Ectodermal cell (in vitro differentiated cells): ENCODE measurements at regions not wholly inside any gene's neighbourhood (a gene's known extent, or its start where the extent isn't known, plus 50 kb on each side); places are given as distances from the start of the nearest gene placed in this dataset.

Source experiments
- H3K27ac ChIP-seq: 2 replicates; pipeline ENCODE4 v1.7.0; 2013; ENCODE audit warnings: mild to moderate bottlenecking, low read depth, low read length; ENCODE audit not compliant: insufficient read depth, poor library complexity, severe bottlenecking
- H3K27me3 ChIP-seq: 2 replicates; pipeline ENCODE4 v1.7.0; 2013; ENCODE audit warnings: mild to moderate bottlenecking, low read length; ENCODE audit not compliant: insufficient read depth, control insufficient read depth, poor library complexity, severe bottlenecking
- H3K36me3 ChIP-seq: one replicate; pipeline ENCODE4 v1.7.0; 2013; ENCODE audit warnings: low read length; ENCODE audit not compliant: control insufficient read depth, insufficient read depth
- H3K4me1 ChIP-seq: one replicate; pipeline ENCODE4 v1.7.0; 2013; ENCODE audit warnings: low read length; ENCODE audit not compliant: control insufficient read depth, insufficient read depth
- H3K4me3 ChIP-seq: 2 replicates; pipeline ENCODE4 v1.7.0; 2013; ENCODE audit warnings: low read depth, low read length, control low read depth; ENCODE audit not compliant: insufficient read depth
- H3K9me3 ChIP-seq: 2 replicates; pipeline ENCODE4 v1.7.0; 2013; ENCODE audit warnings: mild to moderate bottlenecking, low read length, moderate library complexity; ENCODE audit not compliant: control insufficient read depth
- WGBS, 2 experiments: methylation state at CpG; one replicate each; pipeline ENCODE4 v1.1.7; 2013; ENCODE audit warnings: missing lambda C conversion rate in 2 of 2; 5-methylcytosine and 5-hydroxymethylcytosine counted together

DNA sequence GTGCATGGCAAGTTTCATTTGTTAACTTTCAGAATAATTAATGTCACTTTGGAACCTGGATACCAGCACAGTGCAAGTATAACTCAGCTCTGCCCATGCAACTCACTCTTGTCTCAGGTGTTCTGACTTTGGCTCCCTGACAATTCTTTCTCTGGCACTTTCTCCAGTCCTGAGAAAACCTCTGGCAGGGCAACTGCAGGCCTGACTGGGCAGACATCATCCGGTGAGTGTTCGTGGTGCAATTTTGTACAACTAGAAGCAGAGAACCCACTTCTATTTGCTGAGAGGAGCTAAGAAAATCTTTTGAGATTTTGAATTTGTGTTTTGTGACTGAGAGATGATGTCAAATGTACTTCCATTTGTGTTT is 143.0 kb downstream of the AQP4 start:
- Histone ChIP-seq H3K27me3 (no peaks in the 10 kb centered on the region), H3K4me1 (peaks cover 3% of the 10 kb centered on the region), H3K4me3 (no peak overlapping the region), H3K27ac (no peak overlapping the region), H3K36me3 (no peaks in the 10 kb centered on the region), H3K9me3 (no peaks in the 10 kb centered on the region)
- WGBS, 2 experiments: 91 to 98% methylated on average over 2 of the region's 2 CpGs

DNA sequence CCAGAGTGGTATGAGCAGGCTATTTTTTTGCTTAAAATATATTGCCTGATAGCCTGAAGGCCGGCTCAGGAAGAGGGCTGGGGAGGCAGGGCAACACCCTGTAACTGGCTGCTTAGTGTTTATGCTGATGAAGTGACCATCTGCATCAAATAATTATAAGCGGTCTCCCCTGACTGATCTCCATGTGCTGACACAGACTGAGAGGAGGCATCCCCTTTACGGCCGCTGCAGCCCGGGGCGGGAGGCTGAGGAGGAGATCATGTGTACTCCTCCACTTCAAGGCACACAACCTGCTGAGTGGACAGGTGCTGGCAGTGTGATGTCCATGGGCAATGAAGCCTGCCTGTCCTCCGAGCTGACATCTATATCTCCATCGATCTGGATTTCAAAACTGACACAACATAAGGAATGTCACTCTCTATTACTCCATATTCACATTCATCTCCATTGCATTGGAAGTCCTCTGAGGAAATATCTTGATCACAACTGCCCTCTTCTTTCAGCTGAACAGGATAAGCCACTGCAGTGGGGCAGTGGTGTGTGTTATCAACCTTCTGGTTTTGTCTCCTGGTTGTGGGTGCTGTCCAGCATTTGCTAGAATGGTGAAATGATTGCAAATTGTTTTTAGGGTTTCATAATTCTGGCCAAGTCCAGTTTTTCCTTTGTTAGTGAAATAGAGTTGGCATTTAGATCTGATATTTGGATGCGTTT is 143.5 kb downstream of the AQP4 start:
- Histone ChIP-seq H3K36me3 (no peaks in the 10 kb centered on the region), H3K4me1 (peaks cover 3% of the 10 kb centered on the region), H3K27ac (no peak overlapping the region), H3K9me3 (no peaks in the 10 kb centered on the region), H3K27me3 (no peaks in the 10 kb centered on the region), H3K4me3 (no peak overlapping the region)
- 82 to 83% methylated on average over 9 of the region's 9 CpGs for WGBS, 2 experiments

DNA sequence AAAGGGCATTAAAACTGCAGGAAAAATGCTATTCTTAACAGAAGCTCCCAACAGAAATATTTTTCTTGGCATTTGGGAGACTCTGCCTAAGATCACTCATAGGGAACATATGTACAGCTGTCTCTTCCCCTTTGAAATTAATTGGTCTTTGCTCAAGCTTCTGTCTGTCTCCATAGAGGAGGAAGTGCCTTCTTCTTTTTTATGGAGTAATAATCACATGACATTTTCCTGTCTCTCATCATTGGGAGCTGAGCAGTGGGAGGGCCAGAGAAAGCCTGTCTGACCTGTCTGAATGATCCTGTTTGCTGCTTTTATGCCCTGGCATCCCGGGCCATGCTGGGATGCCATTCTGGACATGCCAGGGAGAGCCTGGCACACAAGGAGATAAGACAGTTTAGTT is 145.6 kb downstream of the AQP4 start:
- Histone ChIP-seq H3K36me3 (no peaks in the 10 kb centered on the region), H3K4me1 (peaks cover 3% of the 10 kb centered on the region), H3K27me3 (no peaks in the 10 kb centered on the region), H3K27ac (no peak overlapping the region), H3K4me3 (no peak overlapping the region), H3K9me3 (no peaks in the 10 kb centered on the region)
- WGBS, 2 experiments: 89 to 98% methylated on average over 1 of the region's 1 CpG

DNA sequence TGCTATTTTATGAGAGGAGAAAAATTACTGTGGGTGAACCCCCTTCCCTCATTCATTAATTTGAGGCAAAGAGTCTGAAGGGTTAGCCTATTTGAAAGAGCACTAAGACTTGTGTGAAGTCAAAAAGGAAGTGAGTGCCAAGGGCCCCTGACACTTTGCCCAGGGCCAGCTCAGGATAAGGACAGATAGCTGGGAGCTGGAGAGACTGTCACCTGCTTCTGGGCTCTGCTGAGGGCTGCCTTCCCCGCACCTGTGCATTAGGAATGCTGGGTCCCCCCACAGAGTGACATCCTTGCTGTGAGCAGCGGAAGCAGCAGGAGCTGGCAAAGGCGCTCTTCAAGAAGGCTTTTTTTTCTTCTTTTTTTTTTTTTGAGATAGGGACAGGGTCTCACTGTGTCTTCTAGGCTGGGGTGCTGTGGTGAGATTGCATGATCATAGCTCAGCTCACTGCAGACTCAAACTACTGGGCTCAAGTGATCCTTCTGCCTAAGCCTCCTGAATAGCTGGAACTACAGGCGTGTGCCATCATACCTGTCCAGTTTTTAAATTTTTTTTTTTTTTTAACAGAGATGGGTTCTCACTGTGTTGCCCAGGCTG is 148.3 kb downstream of the AQP4 start:
- WGBS, 2 experiments: 65 to 72% methylated on average over 4 of the region's 4 CpGs
- Histone ChIP-seq H3K4me1 (no peaks in the 10 kb centered on the region), H3K4me3 (no peak overlapping the region), H3K27ac (no peak overlapping the region), H3K27me3 (no peaks in the 10 kb centered on the region), H3K9me3 (no peaks in the 10 kb centered on the region), H3K36me3 (no peaks in the 10 kb centered on the region)

DNA sequence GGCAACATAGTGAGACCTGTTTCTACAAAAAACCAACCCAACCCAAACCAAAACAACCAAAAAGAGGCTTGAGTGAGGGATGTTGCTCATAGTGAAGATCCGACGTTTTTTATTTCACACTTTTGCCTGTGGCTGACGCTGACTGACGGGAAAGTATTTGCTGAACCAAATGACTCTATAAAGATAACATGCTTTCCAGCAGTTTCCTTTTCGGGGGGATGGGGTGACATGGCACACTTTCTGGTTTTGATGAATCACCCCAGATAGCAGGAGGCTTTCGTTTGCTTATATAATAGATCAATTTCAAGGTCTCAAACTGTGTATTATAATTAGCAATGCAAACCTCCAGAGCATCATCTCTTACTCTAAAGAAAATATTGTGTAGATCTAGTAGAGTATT is 150.8 kb downstream of the AQP4 start:
- no peak overlapping the region for H3K27ac ChIP-seq
- no peaks in the 10 kb centered on the region for H3K36me3 ChIP-seq
- H3K9me3 ChIP-seq: no peaks in the 10 kb centered on the region
- H3K4me3 ChIP-seq: no peak overlapping the region
- peaks cover 8% of the 10 kb centered on the region for H3K4me1 ChIP-seq
- WGBS, 2 experiments: 94 to 95% methylated on average over 5 to 6 of the region's 6 CpGs
- H3K27me3 ChIP-seq: no peaks in the 10 kb centered on the region

DNA sequence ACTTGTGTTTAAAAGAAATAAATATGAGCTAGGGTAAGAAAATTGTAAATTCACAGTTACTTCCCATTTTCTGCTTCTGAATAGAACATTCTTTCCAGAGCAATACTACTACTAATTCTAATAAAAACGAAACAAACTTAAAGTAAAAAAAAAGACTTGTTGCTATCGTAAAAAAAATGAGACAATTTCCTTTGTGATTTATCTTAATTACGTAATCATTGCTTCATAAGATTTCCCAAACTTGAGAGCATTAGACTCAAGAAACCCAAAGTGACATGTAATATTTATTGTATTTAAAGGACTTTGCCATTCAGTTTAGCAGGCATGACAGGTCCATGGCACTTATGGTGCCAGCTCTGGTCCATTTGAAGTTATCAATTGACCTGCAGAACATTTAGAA is 153.8 kb downstream of the AQP4 start:
- 87 to 100% methylated on average over 2 to 3 of the region's 3 CpGs for WGBS, 2 experiments

DNA sequence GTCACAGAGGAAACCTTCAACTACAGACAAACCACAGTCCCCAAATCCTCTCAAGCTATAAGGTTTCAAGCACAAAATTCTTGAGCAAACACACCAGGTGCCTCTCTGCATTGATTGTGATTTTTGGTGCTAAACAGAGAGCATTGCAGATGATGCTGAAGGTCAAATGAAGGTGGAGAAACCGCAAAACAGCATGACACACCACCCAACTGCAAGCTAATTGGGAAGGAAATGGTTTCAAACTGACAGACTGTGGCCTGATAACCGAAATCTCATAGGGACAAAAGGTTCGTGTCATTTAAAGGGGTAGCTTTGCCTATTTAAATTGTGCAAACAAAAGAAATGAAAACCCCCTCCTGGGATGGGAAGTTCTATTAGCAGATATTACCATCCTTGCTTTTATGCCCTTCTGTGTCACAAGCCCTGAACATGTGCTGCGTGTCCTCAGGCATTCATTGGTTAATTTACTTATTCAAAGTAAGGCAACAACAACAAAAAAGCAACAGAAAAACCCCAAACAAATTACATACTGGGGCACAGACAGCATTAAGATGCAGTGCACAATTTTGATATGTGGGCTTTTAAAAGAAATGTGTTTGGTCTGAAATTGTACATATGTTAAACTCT is 154.9 kb downstream of the AQP4 start:
- peaks cover 20% of the 10 kb centered on the region for H3K4me1 ChIP-seq
- H3K4me3 ChIP-seq: no peak overlapping the region
- no peak overlapping the region for H3K27ac ChIP-seq
- H3K9me3 ChIP-seq: no peaks in the 10 kb centered on the region
- 23 to 41% methylated on average over 4 of the region's 4 CpGs for WGBS, 2 experiments
- H3K36me3 ChIP-seq: no peaks in the 10 kb centered on the region
- H3K27me3 ChIP-seq: no peaks in the 10 kb centered on the region

More for the DNA sequence above, 153.8 kb downstream of the AQP4 start:
- Histone ChIP-seq H3K27ac (no peak overlapping the region), H3K9me3 (no peaks in the 10 kb centered on the region), H3K36me3 (no peaks in the 10 kb centered on the region), H3K27me3 (no peaks in the 10 kb centered on the region), H3K4me1 (peaks cover 20% of the 10 kb centered on the region), H3K4me3 (no peak overlapping the region)

DNA sequence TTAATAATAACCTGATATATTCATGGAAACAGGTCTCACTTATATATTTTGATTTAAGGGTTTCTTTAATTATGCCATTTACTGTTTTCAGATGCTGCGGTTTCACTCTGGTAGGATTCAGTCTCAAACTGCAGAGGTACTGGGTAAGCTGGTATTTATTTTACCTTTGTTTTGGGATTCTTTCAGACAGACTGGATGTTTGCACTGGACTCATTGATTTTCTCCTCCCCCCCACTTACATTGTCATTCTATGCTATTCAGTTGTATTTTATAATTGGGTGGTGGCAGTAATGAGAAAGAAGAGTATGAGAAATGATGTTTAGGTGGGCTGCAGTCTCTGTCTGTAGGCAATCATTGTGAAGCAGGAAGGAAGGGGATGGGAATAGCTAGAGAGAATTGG is 155.6 kb downstream of the AQP4 start:
- WGBS, 2 experiments: 87 to 100% methylated on average over 1 of the region's 1 CpG
- H3K4me3 ChIP-seq: no peak overlapping the region
- H3K27ac ChIP-seq: no peak overlapping the region
- H3K36me3 ChIP-seq: no peaks in the 10 kb centered on the region
- peaks cover 20% of the 10 kb centered on the region for H3K4me1 ChIP-seq
- no peaks in the 10 kb centered on the region for H3K9me3 ChIP-seq
- H3K27me3 ChIP-seq: no peaks in the 10 kb centered on the region

DNA sequence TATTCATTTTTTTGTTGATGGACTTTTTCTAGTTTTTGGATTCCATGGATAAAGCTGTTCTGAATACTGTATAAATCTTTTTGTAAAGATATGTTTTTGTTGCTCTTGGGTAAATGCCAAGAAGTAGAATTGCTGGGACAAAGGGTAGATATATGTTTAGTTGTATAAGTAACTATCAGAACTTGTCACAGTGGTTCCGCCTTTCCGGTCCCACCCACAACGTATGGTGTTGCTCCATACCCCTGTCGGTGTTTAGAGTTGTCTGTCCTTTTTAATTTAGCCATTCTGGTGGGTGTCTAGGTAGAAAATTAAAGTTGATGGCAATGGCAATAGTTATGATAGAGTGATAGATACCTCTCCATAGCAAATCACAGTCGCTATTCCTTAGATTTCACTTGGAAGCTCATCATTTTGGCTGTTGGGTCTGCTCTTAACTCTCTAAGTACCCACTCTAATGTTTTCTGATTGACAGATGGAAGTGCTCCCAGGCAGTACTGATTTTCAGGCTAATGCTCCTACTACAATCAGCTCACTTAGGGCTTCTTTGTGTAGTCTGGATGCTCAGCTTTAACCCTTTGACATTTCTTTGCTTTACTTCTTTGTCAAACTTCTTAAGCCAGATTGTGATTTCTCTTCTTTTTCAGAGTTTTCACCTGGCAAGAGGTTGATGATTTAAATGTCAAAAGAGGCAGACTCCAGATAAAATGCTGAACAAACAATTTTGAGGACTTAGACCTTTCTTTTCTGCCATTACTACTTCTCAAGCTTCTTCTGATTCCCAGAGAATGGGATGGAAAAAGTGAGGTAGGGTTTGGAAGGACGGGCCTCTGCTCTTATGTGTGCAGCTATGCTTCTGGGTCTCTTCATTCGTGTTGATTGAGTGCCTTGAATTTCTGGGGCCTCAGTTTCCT is 156.4 kb downstream of the AQP4 start:
- H3K9me3 ChIP-seq: no peaks in the 10 kb centered on the region
- H3K27ac ChIP-seq: no peak overlapping the region
- WGBS, 2 experiments: 81 to 84% methylated on average over 7 of the region's 7 CpGs
- no peak overlapping the region for H3K4me3 ChIP-seq
- no peaks in the 10 kb centered on the region for H3K27me3 ChIP-seq
- H3K4me1 ChIP-seq: peaks cover 20% of the 10 kb centered on the region
- H3K36me3 ChIP-seq: no peaks in the 10 kb centered on the region

DNA sequence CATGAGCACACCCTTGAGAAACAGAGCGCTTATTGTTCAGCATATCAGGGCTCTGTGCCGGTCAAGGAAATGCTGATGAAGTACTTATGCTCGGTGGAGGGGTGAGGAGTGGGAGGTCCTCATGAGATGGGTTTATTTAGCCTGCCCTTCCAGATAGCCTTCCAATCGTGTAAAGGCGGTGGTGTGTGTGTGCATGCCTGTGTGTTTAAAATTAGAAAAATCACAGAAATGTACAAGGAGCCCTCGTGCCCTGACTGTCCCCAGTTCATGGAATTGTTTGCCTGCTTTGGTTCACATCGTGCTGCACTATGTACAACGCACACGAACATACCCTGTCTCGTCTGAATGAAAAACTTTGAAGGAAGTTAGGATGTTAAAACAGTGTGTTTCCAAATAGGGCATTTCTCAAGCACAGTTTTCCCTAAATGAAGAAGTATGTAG is 158.6 kb downstream of the AQP4 start:
- 92 to 93% methylated on average over 10 of the region's 10 CpGs for WGBS, 2 experiments

More for the DNA sequence above, 158.6 kb downstream of the AQP4 start:
- peaks cover 3% of the 10 kb centered on the region for H3K27me3 ChIP-seq
- H3K36me3 ChIP-seq: no peaks in the 10 kb centered on the region
- peaks cover 20% of the 10 kb centered on the region for H3K4me1 ChIP-seq
- no peak overlapping the region for H3K4me3 ChIP-seq
- no peaks in the 10 kb centered on the region for H3K9me3 ChIP-seq
- no peak overlapping the region for H3K27ac ChIP-seq
